ENCODE measurements at regions not wholly inside any gene's neighbourhood (a gene's known extent, or its start where the extent isn't known, plus 50 kb on each side); places are given as distances from the start of the nearest gene placed in this dataset.

- TF ChIP-seq, protein P1, sequence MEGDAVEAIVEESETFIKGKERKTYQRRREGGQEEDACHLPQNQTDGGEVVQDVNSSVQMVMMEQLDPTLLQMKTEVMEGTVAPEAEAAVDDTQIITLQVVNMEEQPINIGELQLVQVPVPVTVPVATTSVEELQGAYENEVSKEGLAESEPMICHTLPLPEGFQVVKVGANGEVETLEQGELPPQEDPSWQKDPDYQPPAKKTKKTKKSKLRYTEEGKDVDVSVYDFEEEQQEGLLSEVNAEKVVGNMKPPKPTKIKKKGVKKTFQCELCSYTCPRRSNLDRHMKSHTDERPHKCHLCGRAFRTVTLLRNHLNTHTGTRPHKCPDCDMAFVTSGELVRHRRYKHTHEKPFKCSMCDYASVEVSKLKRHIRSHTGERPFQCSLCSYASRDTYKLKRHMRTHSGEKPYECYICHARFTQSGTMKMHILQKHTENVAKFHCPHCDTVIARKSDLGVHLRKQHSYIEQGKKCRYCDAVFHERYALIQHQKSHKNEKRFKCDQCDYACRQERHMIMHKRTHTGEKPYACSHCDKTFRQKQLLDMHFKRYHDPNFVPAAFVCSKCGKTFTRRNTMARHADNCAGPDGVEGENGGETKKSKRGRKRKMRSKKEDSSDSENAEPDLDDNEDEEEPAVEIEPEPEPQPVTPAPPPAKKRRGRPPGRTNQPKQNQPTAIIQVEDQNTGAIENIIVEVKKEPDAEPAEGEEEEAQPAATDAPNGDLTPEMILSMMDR (IDR thresholded peaks at IDR 0.05; ENCODE audit: insufficient read depth, low read depth, low read length), result no peak
- TF ChIP-seq EZH2 (IDR thresholded peaks at IDR 0.05; ENCODE audit: insufficient read depth, low read length), result no peak
These were observed 152.9 kb downstream of the FCRL5 start for GRCh38 chr1:157399343-157399983.
